Breast epithelium (tissue), 3 donors: ENCODE measurements at regions not wholly inside any gene's neighbourhood (a gene's known extent, or its start where the extent isn't known, plus 50 kb on each side); places are given as distances from the start of the nearest gene placed in this dataset.

Experiments used
- CTCF ChIP-seq, 3 donors: fragments of 450-650 bp; IDR thresholded peaks; one replicate each; pipeline ENCODE4 v1.5.1; 2016 to 2017; ENCODE audit warnings: antibody characterized with exemption in 3 of 3, mild to moderate bottlenecking in 3 of 3, moderate library complexity in 3 of 3
- POLR2AphosphoS5 ChIP-seq, 3 donors: sonication (generic); formaldehyde crosslinking; IDR thresholded peaks; one replicate each; pipeline ENCODE4 v1.6.1; 2017; ENCODE audit warnings: antibody characterized with exemption in 3 of 3

- TF ChIP-seq POLR2AphosphoS5 (IDR thresholded peaks at IDR 0.05): no peak
- TF ChIP-seq CTCF (IDR thresholded peaks at IDR 0.05): no peak
Measured at GRCh38 chr18:30132959-30133358, 909.6 kb downstream of the DSC3 start.
